ENCODE measurements at regions not wholly inside any gene's neighbourhood (a gene's known extent, or its start where the extent isn't known, plus 50 kb on each side); places are given as distances from the start of the nearest gene placed in this dataset.

DNA sequence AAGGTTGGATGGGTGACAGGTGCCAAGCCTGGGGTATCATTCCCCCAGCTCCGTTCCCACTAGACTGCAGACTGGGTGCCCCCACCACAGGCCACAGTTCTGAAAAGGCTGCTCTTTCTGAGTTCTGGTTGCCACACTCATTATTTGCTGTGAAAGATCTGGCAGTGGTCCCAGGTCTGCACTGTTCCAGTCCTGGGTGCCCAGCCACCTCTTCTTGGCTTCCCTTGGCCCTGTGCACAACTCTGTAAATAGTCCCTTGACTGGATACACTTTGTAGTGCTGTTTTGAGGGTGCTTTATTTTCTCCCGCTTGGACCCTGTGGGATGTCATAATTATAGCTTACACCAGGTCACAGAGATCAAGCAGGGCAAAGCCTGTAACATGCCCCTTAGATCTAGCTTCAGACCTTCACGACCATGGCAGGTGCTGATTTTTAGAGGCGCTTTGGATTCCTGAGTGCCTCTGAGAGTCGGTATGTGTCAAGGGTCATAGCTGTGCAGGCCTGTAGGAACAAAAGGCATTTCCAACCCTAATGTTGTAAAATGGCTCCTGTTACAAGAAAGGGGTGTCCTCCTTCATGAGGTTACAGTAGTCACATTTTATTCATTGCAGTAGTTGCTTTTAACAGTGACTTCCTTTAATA is 344.9 kb downstream of the ICE1 start:
- intact Hi-C loops (cut with DNase I, micrococcal nuclease) = no loop called here
- DNase-seq (no peak), ATAC-seq (no peak)

DNA sequence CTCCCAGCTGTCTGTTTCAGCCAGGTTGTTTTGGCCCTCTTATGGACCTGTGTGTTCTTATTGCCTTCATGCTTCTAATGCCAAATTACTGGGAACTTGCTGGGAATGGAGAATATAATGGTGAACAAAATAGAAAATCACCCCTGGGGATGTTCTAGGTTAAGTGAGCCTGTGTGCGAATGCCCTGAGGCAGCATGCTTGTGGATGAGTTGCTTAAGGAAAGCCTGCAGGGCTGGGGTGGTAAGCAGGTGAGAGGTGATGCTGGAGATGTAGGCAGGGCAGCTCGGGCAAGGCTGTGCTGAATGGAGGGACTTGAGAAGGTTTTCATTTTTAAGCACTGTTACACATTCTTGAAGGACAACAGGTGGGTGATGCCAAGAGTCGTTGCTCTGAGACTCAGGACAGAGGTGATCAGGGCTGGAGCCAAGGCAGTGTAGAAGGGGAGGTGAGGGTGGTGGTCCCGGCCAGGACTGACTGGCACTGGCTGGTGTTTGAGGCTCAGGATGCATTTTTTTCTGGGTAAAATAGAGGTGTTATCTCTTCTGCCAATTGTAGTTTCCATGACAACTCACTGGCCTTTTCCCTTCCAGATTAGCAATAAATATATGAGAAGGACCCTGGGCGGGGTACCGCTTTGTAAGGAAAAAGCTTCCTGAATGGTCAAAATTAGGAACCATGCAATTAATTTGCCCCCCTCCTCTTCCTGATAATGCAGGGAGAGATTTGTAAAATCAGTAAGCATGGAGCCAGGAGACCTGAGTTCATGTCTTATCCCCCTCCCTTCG is 342.8 kb downstream of the ICE1 start:
- Histone ChIP-seq H3K4me1 (ENCODE audit: low read depth) (no peaks in the 10 kb centered on the region), H3K36me3 (ENCODE audit: low read depth) (no peaks in the 10 kb centered on the region), H3K9me3 (no peaks in the 10 kb centered on the region), H3K4me3 (no peak overlapping the region)
- ATAC-seq (no peak), DNase-seq (no peak)
- TF ChIP-seq, protein P1, sequence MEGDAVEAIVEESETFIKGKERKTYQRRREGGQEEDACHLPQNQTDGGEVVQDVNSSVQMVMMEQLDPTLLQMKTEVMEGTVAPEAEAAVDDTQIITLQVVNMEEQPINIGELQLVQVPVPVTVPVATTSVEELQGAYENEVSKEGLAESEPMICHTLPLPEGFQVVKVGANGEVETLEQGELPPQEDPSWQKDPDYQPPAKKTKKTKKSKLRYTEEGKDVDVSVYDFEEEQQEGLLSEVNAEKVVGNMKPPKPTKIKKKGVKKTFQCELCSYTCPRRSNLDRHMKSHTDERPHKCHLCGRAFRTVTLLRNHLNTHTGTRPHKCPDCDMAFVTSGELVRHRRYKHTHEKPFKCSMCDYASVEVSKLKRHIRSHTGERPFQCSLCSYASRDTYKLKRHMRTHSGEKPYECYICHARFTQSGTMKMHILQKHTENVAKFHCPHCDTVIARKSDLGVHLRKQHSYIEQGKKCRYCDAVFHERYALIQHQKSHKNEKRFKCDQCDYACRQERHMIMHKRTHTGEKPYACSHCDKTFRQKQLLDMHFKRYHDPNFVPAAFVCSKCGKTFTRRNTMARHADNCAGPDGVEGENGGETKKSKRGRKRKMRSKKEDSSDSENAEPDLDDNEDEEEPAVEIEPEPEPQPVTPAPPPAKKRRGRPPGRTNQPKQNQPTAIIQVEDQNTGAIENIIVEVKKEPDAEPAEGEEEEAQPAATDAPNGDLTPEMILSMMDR (IDR thresholded peaks at IDR 0.05) = no peak
- intact Hi-C loops (cut with DNase I, micrococcal nuclease) = no loop called here

More for the DNA sequence above, 344.9 kb downstream of the ICE1 start:
- Histone ChIP-seq H3K4me3 (no peak overlapping the region), H3K36me3 (ENCODE audit: low read depth) (no peaks in the 10 kb centered on the region), H3K9me3 (no peaks in the 10 kb centered on the region), H3K4me1 (ENCODE audit: low read depth) (no peaks in the 10 kb centered on the region)
- TF ChIP-seq, protein P1 (IDR thresholded peaks at IDR 0.05) = no peak

DNA sequence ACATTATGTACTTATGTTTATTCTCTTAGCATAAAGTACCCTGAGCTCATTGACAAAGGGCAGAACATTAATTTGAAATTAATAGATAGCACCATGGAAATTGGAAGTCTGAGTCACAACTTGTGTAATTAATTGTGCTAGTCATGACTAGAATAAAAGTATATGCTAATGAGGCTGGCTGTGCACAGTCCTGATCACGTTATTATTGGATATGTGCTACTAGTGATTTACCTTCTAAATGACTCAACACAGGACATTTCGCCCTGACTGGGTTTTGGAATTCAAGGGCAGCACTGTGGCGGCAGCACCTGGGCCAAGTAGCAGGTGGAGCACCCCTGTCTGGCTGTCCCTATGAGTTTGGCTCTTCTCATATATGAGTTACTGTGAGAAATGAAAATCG is 341.8 kb downstream of the ICE1 start:
- no peaks in the 10 kb centered on the region for H3K36me3 ChIP-seq (ENCODE audit: low read depth)
- H3K4me3 ChIP-seq = no peak overlapping the region
- DNase-seq (no peak), ATAC-seq (no peak)
- TF ChIP-seq, protein P1 (IDR thresholded peaks at IDR 0.05) = no peak
- intact Hi-C loops (cut with DNase I, micrococcal nuclease) = no loop called here
- no peaks in the 10 kb centered on the region for H3K4me1 ChIP-seq (ENCODE audit: low read depth)
- no peaks in the 10 kb centered on the region for H3K9me3 ChIP-seq

DNA sequence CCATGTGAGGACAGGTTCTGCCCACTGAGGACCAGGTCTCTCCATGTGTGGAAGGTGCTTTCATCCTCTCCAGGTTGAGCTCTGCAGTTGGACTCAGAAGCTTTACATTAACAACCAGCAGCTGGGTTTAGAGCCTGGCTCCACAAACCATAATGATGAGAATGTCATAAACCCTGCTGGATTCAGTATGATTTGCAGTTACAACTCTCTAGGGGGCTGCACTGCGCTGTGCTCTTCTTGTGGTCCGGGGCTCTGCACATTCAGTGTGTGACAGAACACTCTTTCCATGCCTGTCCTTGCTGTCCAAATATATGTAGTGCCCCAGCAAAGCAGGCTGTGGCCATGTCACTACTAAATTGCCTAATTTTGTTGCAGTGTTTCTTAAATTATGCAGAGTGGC is 334.3 kb downstream of the ICE1 start:
- no peaks in the 10 kb centered on the region for H3K9me3 ChIP-seq
- intact Hi-C loops (cut with DNase I, micrococcal nuclease) = no loop called here
- no peak for ATAC-seq

DNA sequence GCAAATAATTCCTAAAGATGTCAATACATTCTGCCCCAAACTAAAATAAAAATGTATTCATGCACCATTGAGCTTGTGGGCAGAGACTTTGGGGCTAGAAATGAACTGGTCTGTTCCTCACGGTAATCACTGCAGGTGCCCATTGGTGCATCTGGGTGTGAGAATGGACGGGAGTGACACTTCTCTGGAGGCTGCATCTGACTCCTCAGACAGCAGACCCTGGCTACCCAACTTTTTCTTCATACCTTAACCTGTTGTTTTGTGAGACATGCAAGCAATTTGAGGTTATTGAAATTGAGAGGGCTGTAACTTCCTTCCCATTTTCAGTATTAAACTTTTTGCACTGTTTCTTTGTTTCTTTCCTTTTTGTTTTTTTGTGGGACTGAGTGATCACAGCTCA is 333.4 kb downstream of the ICE1 start:
- ATAC-seq (no peak), DNase-seq (no peak)
- TF ChIP-seq, protein P1 (IDR thresholded peaks at IDR 0.05) = no peak
- intact Hi-C loops (cut with DNase I, micrococcal nuclease) = no loop called here
- H3K4me3 ChIP-seq = no peak overlapping the region
- no peaks in the 10 kb centered on the region for H3K9me3 ChIP-seq
- H3K4me1 ChIP-seq (ENCODE audit: low read depth) = no peaks in the 10 kb centered on the region
- no peaks in the 10 kb centered on the region for H3K36me3 ChIP-seq (ENCODE audit: low read depth)

More for the DNA sequence above, 334.3 kb downstream of the ICE1 start:
- TF ChIP-seq, protein P1 (IDR thresholded peaks at IDR 0.05) = no peak
- Histone ChIP-seq H3K36me3 (ENCODE audit: low read depth) (no peaks in the 10 kb centered on the region), H3K4me3 (no peak overlapping the region), H3K4me1 (ENCODE audit: low read depth) (no peaks in the 10 kb centered on the region)
- DNase-seq = no peak

Measured in mucosa of descending colon (tissue), 3 donors.